HL-60 (cell line): ENCODE measurements at regions not wholly inside any gene's neighbourhood (a gene's known extent, or its start where the extent isn't known, plus 50 kb on each side); places are given as distances from the start of the nearest gene placed in this dataset.

Experiments used
- GABPA ChIP-seq: IDR thresholded peaks from 2 replicates; pipeline ENCODE4 v1.6.1; 2012; ENCODE audit warnings: low read depth
- POLR2AphosphoS5 ChIP-seq: IDR thresholded peaks from 2 replicates; pipeline ENCODE4 v1.6.1; 2012; ENCODE audit warnings: low read depth
- SPI1 ChIP-seq: IDR thresholded peaks from 2 replicates; pipeline ENCODE4 v1.6.1; 2012; ENCODE audit warnings: low read depth, mild to moderate bottlenecking, borderline replicate concordance
- TF ChIP-seq, protein P1 (sequence below): IDR thresholded peaks from one replicate; pipeline ENCODE4 v1.5.1; 2011; ENCODE audit warnings: low read length, control low read depth, inconsistent platforms; ENCODE audit not compliant: insufficient read depth
- TF ChIP-seq, protein P2 (sequence below): IDR thresholded peaks from 2 replicates; pipeline ENCODE4 v1.6.1; 2012; ENCODE audit warnings: low read depth; ENCODE audit not compliant: insufficient replicate concordance

DNA sequence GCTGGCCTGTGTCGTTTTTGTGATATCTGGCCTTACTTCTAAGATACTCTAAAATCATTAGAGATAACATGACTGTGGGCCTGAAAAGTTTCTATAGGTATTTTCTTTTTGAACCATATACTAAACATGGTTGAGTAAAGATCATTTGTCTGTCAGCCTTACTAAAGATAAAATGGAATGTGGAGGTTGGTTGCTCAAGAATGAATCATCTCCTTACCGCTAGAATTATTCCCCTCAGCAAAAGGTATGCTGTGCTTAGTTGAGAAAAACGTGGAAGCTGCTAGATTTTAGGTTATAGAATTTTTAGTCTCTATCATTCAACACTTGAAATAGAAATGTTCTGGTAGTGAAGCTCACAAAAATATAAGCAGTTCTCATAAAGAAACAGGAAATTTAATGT lies 407.3 kb downstream of the AEBP2 start:
- no peak for TF ChIP-seq GABPA
- TF ChIP-seq, protein P1, sequence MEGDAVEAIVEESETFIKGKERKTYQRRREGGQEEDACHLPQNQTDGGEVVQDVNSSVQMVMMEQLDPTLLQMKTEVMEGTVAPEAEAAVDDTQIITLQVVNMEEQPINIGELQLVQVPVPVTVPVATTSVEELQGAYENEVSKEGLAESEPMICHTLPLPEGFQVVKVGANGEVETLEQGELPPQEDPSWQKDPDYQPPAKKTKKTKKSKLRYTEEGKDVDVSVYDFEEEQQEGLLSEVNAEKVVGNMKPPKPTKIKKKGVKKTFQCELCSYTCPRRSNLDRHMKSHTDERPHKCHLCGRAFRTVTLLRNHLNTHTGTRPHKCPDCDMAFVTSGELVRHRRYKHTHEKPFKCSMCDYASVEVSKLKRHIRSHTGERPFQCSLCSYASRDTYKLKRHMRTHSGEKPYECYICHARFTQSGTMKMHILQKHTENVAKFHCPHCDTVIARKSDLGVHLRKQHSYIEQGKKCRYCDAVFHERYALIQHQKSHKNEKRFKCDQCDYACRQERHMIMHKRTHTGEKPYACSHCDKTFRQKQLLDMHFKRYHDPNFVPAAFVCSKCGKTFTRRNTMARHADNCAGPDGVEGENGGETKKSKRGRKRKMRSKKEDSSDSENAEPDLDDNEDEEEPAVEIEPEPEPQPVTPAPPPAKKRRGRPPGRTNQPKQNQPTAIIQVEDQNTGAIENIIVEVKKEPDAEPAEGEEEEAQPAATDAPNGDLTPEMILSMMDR = no peak
- TF ChIP-seq, protein P2, sequence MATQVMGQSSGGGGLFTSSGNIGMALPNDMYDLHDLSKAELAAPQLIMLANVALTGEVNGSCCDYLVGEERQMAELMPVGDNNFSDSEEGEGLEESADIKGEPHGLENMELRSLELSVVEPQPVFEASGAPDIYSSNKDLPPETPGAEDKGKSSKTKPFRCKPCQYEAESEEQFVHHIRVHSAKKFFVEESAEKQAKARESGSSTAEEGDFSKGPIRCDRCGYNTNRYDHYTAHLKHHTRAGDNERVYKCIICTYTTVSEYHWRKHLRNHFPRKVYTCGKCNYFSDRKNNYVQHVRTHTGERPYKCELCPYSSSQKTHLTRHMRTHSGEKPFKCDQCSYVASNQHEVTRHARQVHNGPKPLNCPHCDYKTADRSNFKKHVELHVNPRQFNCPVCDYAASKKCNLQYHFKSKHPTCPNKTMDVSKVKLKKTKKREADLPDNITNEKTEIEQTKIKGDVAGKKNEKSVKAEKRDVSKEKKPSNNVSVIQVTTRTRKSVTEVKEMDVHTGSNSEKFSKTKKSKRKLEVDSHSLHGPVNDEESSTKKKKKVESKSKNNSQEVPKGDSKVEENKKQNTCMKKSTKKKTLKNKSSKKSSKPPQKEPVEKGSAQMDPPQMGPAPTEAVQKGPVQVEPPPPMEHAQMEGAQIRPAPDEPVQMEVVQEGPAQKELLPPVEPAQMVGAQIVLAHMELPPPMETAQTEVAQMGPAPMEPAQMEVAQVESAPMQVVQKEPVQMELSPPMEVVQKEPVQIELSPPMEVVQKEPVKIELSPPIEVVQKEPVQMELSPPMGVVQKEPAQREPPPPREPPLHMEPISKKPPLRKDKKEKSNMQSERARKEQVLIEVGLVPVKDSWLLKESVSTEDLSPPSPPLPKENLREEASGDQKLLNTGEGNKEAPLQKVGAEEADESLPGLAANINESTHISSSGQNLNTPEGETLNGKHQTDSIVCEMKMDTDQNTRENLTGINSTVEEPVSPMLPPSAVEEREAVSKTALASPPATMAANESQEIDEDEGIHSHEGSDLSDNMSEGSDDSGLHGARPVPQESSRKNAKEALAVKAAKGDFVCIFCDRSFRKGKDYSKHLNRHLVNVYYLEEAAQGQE = no peak
- TF ChIP-seq POLR2AphosphoS5 = no peak
- no peak for TF ChIP-seq SPI1
